NB4 (cell line): ENCODE measurements at regions not wholly inside any gene's neighbourhood (a gene's known extent, or its start where the extent isn't known, plus 50 kb on each side); places are given as distances from the start of the nearest gene placed in this dataset.
A peak's percentile ranks its signal among the peaks of the same experiment; 100 is the strongest.

Experiments
- DNase-seq: peaks from one replicate; pipeline ENCODE4 v3.0.0; 2010; ENCODE audit warnings: low read depth
- H3K4me3 ChIP-seq: one replicate; pipeline ENCODE4 v1.5.1; 2011; ENCODE audit warnings: mild to moderate bottlenecking, low read depth, low read length, moderate library complexity
- CTCF ChIP-seq: IDR thresholded peaks from one replicate; pipeline ENCODE4 v1.5.1; 2012; ENCODE audit warnings: low read depth, low read length
- MAX ChIP-seq: IDR thresholded peaks from 2 replicates; pipeline ENCODE4 v1.6.1; 2011; ENCODE audit warnings: low read depth, low read length
- MYC ChIP-seq: IDR thresholded peaks from 2 replicates; pipeline ENCODE4 v1.6.1; 2011; ENCODE audit warnings: low read depth, low read length
- POLR2A ChIP-seq: IDR thresholded peaks from 2 replicates; pipeline ENCODE4 v1.6.1; 2011; ENCODE audit warnings: mild to moderate bottlenecking; ENCODE audit not compliant: insufficient read length; ENCODE audit errors: extremely low read depth

GRCh38 chr3:42032693-42033349, 58.3 kb upstream of the TRAK1 start:
- TF ChIP-seq MAX (no peak), CTCF (no peak), POLR2A (no peak), MYC (no peak)
- peak; percentile 86 for DNase-seq
- no peak overlapping the region for H3K4me3 ChIP-seq

GRCh38 chr3:42031808-42032480, 59.2 kb upstream of the TRAK1 start:
- no peak overlapping the region for H3K4me3 ChIP-seq
- DNase-seq = no peak
- no peak for TF ChIP-seq CTCF
- no peak for TF ChIP-seq MAX
- TF ChIP-seq POLR2A = no peak
- no peak for TF ChIP-seq MYC

GRCh38 chr3:42028474-42028873, 62.7 kb upstream of the TRAK1 start:
- DNase-seq = no peak
- H3K4me3 ChIP-seq = no peak overlapping the region
- no peak for TF ChIP-seq CTCF
- no peak for TF ChIP-seq MAX
- no peak for TF ChIP-seq POLR2A
- no peak for TF ChIP-seq MYC

GRCh38 chr3:42027571-42027970, 63.6 kb upstream of the TRAK1 start:
- no peak for DNase-seq
- H3K4me3 ChIP-seq = no peak overlapping the region
- no peak for TF ChIP-seq POLR2A
- TF ChIP-seq MAX = no peak
- no peak for TF ChIP-seq MYC
- no peak for TF ChIP-seq CTCF

- no peak for TF ChIP-seq MYC
- peak; percentile 93 for TF ChIP-seq MAX
- TF ChIP-seq POLR2A = no peak
- no peak for TF ChIP-seq CTCF
- peak overlapping the region; percentile 42 for H3K4me3 ChIP-seq
- peak; percentile 91 for DNase-seq
Observed at GRCh38 chr3:42025370-42026138, 63.7 kb upstream of the ULK4 start.
